Astrocyte (in vitro differentiated cells and primary cell): ENCODE measurements at regions not wholly inside any gene's neighbourhood (a gene's known extent, or its start where the extent isn't known, plus 50 kb on each side); places are given as distances from the start of the nearest gene placed in this dataset.

Source experiments
- EZH2 ChIP-seq: IDR thresholded peaks from 2 replicates; pipeline ENCODE4 v1.6.1; 2012; ENCODE audit warnings: mild to moderate bottlenecking, low read length, inconsistent platforms; ENCODE audit not compliant: insufficient read depth
- TF ChIP-seq, protein P1 (sequence below): IDR thresholded peaks from 2 replicates; pipeline ENCODE4 v1.5.1; 2011; ENCODE audit warnings: low read depth, mild to moderate bottlenecking, inconsistent platforms, low read length, moderate library complexity; ENCODE audit not compliant: insufficient read depth

DNA sequence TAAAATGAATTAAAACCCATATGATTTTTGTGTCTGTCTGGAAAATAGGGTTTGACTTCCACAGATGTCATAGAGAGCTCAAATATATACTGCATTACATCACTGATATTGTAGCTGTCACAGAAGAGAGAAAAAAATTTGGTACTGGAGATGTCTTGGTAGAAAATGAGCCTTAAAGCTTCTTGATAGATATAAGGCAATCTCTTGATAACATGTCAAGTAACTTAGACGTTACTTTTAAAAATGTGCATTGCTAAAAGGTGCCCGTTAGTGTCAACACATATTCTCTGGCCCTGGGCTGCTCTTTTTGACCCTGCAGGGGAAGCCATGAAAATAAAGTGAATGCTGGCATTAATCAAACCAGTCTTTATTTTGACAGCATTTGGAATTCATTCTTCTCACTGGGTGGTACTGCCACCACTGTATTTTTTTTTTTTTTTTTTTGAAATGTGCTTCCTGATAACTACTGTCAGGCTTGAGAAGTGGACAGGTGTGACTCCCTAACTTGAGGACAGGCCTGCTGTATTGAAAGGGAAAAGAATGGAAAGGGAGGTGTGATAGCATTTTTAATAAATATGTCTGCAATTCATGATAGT, 53.0 kb upstream of the RAPGEF2 start:
- no peak for TF ChIP-seq EZH2
- TF ChIP-seq, protein P1, sequence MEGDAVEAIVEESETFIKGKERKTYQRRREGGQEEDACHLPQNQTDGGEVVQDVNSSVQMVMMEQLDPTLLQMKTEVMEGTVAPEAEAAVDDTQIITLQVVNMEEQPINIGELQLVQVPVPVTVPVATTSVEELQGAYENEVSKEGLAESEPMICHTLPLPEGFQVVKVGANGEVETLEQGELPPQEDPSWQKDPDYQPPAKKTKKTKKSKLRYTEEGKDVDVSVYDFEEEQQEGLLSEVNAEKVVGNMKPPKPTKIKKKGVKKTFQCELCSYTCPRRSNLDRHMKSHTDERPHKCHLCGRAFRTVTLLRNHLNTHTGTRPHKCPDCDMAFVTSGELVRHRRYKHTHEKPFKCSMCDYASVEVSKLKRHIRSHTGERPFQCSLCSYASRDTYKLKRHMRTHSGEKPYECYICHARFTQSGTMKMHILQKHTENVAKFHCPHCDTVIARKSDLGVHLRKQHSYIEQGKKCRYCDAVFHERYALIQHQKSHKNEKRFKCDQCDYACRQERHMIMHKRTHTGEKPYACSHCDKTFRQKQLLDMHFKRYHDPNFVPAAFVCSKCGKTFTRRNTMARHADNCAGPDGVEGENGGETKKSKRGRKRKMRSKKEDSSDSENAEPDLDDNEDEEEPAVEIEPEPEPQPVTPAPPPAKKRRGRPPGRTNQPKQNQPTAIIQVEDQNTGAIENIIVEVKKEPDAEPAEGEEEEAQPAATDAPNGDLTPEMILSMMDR, result no peak
